IPS-18a (cell line): ENCODE measurements at regions not wholly inside any gene's neighbourhood (a gene's known extent, or its start where the extent isn't known, plus 50 kb on each side); places are given as distances from the start of the nearest gene placed in this dataset.

Source experiments
- H3K27ac ChIP-seq: one replicate; pipeline ENCODE4 v1.5.1; 2013; ENCODE audit warnings: low read length
- H3K27me3 ChIP-seq: one replicate; pipeline ENCODE4 v1.6.1; 2013; ENCODE audit warnings: mild to moderate bottlenecking, low read length; ENCODE audit not compliant: control insufficient read depth, insufficient read depth
- H3K36me3 ChIP-seq: one replicate; pipeline ENCODE4 v1.6.1; 2013; ENCODE audit warnings: low read depth, low read length; ENCODE audit not compliant: control insufficient read depth
- H3K4me1 ChIP-seq: one replicate; pipeline ENCODE4 v1.6.1; 2013; ENCODE audit warnings: low read depth, low read length; ENCODE audit not compliant: control insufficient read depth
- H3K4me3 ChIP-seq: one replicate; pipeline ENCODE4 v1.5.1; 2013; ENCODE audit warnings: low read length
- H3K9ac ChIP-seq: one replicate; pipeline ENCODE4 v1.6.1; 2013; ENCODE audit warnings: mild to moderate bottlenecking, low read length, moderate library complexity
- H3K9me3 ChIP-seq: one replicate; pipeline ENCODE4 v1.6.1; 2013; ENCODE audit warnings: low read depth, low read length; ENCODE audit not compliant: control insufficient read depth

DNA sequence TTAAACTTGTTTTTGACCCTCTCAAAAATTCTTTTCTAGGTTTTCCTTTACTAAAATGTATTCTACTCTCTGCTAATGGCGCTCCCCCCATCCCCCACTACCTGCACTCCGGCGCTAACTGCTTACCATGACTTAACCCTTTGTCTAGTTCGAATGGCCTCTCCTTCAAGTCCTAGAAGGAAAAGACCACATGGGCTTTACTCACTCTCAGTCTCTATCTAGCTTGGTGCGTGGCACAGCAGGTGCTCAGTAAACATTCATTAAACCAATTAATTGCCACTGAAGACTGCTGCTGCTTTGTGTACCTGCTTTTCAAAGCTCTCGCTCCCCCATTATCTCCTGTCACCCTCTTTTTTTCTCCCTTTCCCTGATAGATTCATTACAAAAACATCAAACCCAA lies 457.7 kb upstream of the THRB start:
- no peak overlapping the region for H3K27ac ChIP-seq
- no peak overlapping the region for H3K9ac ChIP-seq
- no peaks in the 10 kb centered on the region for H3K9me3 ChIP-seq
- no peaks in the 10 kb centered on the region for H3K36me3 ChIP-seq
- peaks cover 100% of the 10 kb centered on the region for H3K27me3 ChIP-seq
- peaks cover 3% of the 10 kb centered on the region for H3K4me1 ChIP-seq
- no peak overlapping the region for H3K4me3 ChIP-seq

DNA sequence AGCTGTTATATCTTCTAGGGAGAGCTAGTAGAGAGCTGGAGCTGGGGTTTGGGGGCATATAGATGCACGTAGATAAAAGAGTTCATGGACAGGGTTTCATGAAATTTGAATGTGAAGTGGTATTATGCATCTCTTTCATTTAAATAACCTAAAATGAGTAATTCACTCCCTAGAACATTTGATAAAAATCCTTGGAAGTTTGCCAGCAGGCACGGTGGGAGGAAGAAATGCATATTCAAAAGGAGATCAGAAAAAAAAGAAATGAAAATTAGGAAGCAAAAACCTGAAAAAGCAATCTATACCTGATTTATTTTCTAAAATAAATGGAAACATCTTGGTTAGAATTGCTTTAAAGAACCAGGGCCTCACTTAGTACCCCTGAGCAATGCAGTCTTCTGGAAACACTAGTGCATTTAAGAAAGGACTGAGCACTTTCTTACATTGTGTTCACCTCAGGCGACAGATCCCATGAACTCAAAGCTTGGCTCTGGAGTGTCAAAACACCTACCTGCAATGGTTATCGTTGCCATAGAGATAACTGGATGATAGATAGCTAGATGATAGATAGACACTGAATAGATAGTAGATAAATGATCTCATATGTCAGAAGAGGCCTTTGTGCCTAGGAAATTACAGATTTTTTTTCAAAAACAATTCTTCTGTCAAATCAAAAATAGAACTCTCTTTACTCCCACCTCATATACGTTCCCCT lies 458.6 kb upstream of the THRB start:
- Histone ChIP-seq H3K36me3 (no peaks in the 10 kb centered on the region), H3K9ac (no peak overlapping the region), H3K27ac (no peak overlapping the region), H3K9me3 (no peaks in the 10 kb centered on the region), H3K27me3 (peaks cover 99% of the 10 kb centered on the region), H3K4me1 (peaks cover 3% of the 10 kb centered on the region), H3K4me3 (no peak overlapping the region)

DNA sequence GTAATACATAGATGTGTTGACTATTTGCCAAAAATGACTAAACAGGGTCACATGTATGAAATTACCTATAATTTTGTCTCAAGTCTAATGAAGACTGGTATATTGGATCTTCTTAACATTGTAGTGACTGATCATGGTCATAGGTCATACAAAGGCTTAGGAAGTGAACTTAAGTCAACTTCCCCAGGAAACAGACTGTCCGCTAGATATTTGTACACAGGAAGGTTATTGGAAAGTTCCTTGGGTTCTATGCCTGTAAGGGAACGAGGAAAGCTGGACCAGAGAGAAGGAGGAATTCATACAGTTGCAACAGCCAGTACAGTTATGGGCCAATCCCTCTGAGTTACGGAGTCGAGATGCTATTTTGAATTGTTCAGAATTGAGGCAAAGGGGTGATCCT lies 462.0 kb upstream of the THRB start:
- Histone ChIP-seq H3K9me3 (no peaks in the 10 kb centered on the region), H3K27me3 (peaks cover 80% of the 10 kb centered on the region), H3K4me3 (no peak overlapping the region)

DNA sequence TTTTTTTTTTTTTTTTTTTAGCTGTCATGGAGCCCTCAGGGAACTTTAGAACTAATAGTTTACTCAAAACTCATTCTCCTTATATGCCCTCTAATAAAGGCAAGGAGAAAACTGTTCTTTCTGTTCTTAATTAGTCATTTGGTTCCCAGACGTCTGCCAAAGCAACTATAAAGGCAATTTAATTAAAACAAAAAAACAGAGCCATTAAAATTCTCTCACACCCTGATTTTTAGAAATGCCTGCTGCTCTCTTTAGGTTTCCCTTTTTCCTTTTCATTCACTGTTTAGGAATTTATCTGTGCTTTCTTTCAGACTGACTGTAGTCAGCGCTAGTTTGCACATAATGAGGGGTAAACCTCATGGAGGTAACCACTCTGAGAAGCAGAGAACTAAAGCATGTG lies 463.6 kb upstream of the THRB start:
- Histone ChIP-seq H3K4me1 (no peaks in the 10 kb centered on the region), H3K36me3 (no peaks in the 10 kb centered on the region), H3K4me3 (no peak overlapping the region), H3K9ac (no peak overlapping the region), H3K27ac (no peak overlapping the region), H3K27me3 (peaks cover 64% of the 10 kb centered on the region), H3K9me3 (no peaks in the 10 kb centered on the region)

More for the DNA sequence above, 462.0 kb upstream of the THRB start:
- Histone ChIP-seq H3K36me3 (no peaks in the 10 kb centered on the region), H3K27ac (no peak overlapping the region), H3K4me1 (peaks cover 3% of the 10 kb centered on the region), H3K9ac (no peak overlapping the region)

DNA sequence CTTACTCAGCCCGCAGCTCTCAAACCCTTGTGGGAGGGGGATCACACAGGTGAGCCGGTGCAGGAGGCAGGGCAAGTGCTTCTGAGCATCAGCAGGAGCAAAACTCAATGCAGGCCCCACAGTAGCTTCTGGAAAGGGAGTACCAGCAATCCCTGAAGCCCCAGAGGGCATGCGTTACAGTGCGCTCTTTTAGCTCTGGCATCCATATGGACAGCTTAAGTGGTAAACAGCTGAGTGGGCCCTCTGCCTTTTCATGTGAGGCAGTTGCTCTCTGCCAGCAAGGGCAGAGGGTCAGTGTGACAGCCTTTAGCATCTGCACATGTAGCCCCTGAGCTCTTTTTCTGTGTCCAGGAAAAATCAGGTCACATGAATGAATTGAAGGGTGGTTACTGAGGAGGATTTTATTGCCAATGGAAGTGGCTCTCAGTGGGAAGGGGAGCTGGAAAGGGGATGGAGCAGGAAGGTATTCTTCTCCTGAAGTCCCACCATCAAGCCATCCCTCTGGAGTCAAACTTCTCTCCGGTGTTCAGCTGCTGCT lies 464.3 kb upstream of the THRB start:
- H3K9ac ChIP-seq: no peak overlapping the region
- no peak overlapping the region for H3K27ac ChIP-seq
- H3K27me3 ChIP-seq: peaks cover 57% of the 10 kb centered on the region
- no peaks in the 10 kb centered on the region for H3K36me3 ChIP-seq
- no peaks in the 10 kb centered on the region for H3K4me1 ChIP-seq
- no peaks in the 10 kb centered on the region for H3K9me3 ChIP-seq
- H3K4me3 ChIP-seq: no peak overlapping the region

DNA sequence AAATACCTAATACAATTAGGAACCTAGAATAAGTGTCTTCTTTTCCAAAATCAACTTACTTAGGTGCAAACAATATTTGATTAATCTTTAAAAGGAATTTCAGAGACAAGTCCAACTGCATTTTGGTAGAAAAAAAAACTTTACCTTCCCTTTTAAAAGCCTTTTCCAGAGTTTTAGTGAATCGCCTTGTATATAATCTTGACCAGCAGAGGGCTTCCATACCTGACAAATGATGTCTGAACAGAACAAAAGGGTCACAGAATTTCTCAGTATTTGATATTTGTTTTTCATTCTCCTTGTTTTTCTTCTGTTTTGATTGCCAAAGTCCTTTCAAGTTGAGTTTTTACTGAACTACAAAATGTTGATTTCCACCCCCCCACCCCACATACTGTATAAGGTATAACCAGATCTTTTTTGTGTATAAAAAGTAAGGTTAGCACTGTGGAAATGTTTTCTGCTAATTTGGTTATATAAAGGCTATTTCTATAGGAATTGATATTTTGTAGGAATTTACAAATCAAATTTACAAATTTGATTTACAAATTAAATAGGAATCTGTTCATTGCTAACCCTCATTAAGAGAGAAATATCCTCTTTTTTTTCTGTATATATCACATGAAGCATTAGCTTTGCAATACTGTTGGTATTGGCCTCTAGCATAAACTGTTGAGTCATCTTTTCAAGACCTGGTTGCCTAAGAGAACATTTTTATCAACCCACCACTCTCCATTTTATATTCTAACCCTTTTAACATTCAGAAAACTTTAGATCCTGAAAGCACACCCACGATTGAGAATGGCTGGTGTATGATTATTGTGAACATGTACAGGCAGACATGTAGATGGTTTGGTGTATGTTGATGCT lies 464.1 kb upstream of the RARB start:
- Histone ChIP-seq H3K36me3 (no peaks in the 10 kb centered on the region), H3K27me3 (peaks cover 9% of the 10 kb centered on the region), H3K9me3 (no peaks in the 10 kb centered on the region), H3K4me1 (no peaks in the 10 kb centered on the region), H3K9ac (no peak overlapping the region), H3K4me3 (no peak overlapping the region), H3K27ac (no peak overlapping the region)

DNA sequence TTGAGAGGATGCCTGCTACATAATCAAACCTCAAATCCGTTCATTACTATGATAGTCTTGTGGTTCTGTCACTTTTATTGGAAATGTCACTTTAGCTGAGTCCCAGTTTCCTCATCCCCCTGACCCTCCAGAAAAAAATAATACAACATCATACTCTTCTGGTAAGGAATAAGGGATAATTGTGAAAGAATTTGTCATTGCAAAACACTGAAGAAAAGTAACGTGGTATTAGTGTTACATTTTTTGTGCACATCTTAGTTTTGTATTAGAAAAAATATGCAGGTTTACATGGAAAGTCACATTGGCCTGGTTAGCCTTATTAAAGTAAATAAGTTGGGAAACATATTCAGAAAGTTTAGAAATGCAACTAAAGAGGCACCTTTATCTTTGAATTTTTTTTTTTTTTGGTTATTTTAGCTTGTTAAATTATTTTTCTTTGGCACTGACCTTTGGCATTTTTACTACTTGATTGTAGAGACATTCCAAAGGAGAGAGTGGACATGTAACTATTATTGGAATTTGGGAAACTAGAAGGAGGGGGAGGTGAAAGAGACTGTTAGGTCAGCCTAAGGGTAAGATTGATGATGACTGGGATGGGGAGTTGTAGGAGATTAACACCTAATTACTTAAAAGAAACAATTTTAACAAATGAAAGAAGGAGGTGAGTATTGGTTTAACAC lies 462.2 kb upstream of the RARB start:
- Histone ChIP-seq H3K27me3 (no peaks in the 10 kb centered on the region), H3K27ac (no peak overlapping the region), H3K36me3 (no peaks in the 10 kb centered on the region), H3K9ac (no peak overlapping the region), H3K4me3 (no peak overlapping the region), H3K4me1 (no peaks in the 10 kb centered on the region), H3K9me3 (no peaks in the 10 kb centered on the region)

DNA sequence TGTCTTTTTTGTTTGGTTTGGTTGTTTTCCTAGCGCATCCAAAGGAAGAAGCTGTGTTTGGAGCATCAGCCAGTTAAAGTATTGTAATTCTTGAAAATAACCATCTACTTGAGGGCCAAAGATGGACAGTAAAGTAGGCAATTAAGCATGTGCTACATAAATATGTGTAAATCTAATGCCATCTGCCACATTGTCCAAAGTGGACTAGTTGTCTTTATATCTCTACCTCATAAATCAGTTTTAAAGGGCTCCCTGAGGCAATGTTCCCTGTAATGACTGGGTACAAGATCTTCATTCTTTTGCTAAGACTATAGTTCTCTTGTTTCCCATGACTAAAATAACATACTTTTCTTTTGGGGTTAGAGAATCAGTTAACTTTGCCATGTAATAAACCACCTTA lies 460.0 kb upstream of the RARB start:
- no peak overlapping the region for H3K27ac ChIP-seq
- no peaks in the 10 kb centered on the region for H3K4me1 ChIP-seq
- H3K9ac ChIP-seq: no peak overlapping the region
- no peaks in the 10 kb centered on the region for H3K9me3 ChIP-seq
- H3K4me3 ChIP-seq: no peak overlapping the region
- no peaks in the 10 kb centered on the region for H3K36me3 ChIP-seq
- H3K27me3 ChIP-seq: no peaks in the 10 kb centered on the region

DNA sequence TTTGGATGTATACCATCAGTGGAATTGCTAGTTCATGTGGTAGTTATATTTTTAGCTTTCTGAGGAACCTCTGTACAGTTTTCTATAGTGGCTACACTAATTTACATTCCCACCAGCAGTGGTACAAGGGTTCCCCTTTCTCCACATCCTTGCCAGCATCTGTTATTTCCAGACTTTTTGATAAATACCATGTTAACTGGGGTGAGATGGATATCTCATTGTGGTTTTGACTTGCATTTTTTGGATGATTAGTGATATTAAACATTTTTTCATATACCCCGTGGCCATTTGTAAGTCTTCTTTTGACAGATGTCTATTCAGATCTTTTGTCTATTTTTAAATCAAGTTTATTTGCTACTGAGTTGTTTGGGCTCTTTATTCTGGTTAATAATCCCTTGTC lies 455.6 kb upstream of the RARB start:
- H3K9ac ChIP-seq: no peak overlapping the region
- H3K4me3 ChIP-seq: no peak overlapping the region

DNA sequence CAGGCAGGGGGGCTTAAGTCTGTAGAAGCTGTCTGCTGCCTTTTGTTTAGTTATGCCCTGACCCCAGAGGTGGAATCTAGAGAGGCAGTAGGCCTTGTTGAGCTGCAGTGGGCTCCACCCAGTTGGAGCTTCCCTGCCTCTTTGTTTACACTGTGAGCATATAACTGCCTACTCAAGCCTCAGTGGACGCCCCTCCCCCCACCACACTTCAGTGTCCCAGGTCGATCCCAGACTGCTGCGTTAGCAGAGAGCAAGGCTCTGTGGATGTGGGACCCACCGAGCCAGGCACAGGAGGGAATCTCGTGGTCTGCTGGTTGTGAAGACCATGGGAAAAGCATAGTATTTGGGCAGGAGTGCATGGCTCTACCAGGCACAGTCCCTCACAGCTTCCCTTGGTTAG lies 446.8 kb upstream of the RARB start:
- Histone ChIP-seq H3K27ac (no peak overlapping the region), H3K9me3 (no peaks in the 10 kb centered on the region), H3K36me3 (no peaks in the 10 kb centered on the region), H3K4me1 (no peaks in the 10 kb centered on the region), H3K9ac (no peak overlapping the region), H3K4me3 (no peak overlapping the region), H3K27me3 (no peaks in the 10 kb centered on the region)

More for the DNA sequence above, 455.6 kb upstream of the RARB start:
- H3K4me1 ChIP-seq: no peaks in the 10 kb centered on the region
- no peaks in the 10 kb centered on the region for H3K9me3 ChIP-seq
- H3K27me3 ChIP-seq: no peaks in the 10 kb centered on the region
- H3K36me3 ChIP-seq: no peaks in the 10 kb centered on the region
- H3K27ac ChIP-seq: no peak overlapping the region

DNA sequence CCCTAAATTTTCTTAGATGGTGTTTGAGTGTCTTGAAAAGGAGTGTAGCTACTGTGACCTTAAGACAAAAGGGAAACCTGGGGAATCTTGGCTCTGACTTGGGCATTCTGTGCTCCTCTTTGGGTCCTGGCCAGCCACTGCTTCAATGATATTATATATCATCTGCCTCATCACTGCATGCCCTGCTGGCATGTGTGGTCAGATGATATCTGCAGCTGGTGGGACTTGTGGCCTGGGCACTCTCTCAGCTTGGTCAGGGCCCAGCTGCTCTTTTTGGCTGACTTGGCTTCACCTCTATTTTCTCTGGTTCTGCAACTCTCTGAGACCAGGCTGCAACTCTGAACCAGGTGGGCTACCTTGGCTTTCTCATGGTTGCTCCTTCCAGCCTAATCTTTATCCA lies 446.1 kb upstream of the RARB start:
- no peak overlapping the region for H3K9ac ChIP-seq
- H3K4me1 ChIP-seq: no peaks in the 10 kb centered on the region
- H3K27ac ChIP-seq: no peak overlapping the region
- no peaks in the 10 kb centered on the region for H3K36me3 ChIP-seq
- no peaks in the 10 kb centered on the region for H3K27me3 ChIP-seq
- no peaks in the 10 kb centered on the region for H3K9me3 ChIP-seq
- no peak overlapping the region for H3K4me3 ChIP-seq
